ENCODE measurements at regions not wholly inside any gene's neighbourhood (a gene's known extent, or its start where the extent isn't known, plus 50 kb on each side); places are given as distances from the start of the nearest gene placed in this dataset.
"Not testable (repeated sequence)": the region's sequence is repeated elsewhere in the genome, so short reads cannot be mapped to it uniquely, and the experiment has no call there.

GRCh38 chr5:158451203-158451992 lies 592.5 kb upstream of the CLINT1 start:
- Mint-ChIP-seq H3K36me3 (no peaks in the 10 kb centered on the region), H3K4me1 (no peaks in the 10 kb centered on the region), H3K4me3 (no peak overlapping the region), H3K9me3 (no peaks in the 10 kb centered on the region), H3K27me3 (no peaks in the 10 kb centered on the region), H3K27ac (no peak overlapping the region)
- DNase-seq, result no peak

GRCh38 chr5:158450751-158451171 lies 591.8 kb upstream of the CLINT1 start:
- no peak for DNase-seq
- Mint-ChIP-seq H3K27me3 (no peaks in the 10 kb centered on the region), H3K9me3 (peaks cover 6% of the 10 kb centered on the region), H3K4me3 (no peak overlapping the region), H3K4me1 (no peaks in the 10 kb centered on the region), H3K27ac (no peak overlapping the region), H3K36me3 (peaks cover 6% of the 10 kb centered on the region)

- not testable (repeated sequence) for H3K4me1 Mint-ChIP-seq, H3K27me3 Mint-ChIP-seq, H3K27ac Mint-ChIP-seq, DNase-seq, H3K4me3 Mint-ChIP-seq
- Mint-ChIP-seq H3K36me3 (peaks cover 18% of the 10 kb centered on the region), H3K9me3 (peaks cover 20% of the 10 kb centered on the region)
These were observed 587.8 kb upstream of the CLINT1 start for GRCh38 chr5:158446761-158447160.

- not testable (repeated sequence) for H3K4me3 Mint-ChIP-seq, H3K27me3 Mint-ChIP-seq, H3K27ac Mint-ChIP-seq, DNase-seq
- peaks cover 15% of the 10 kb centered on the region for H3K36me3 Mint-ChIP-seq
- peaks cover 26% of the 10 kb centered on the region for H3K4me1 Mint-ChIP-seq
- peaks cover 18% of the 10 kb centered on the region for H3K9me3 Mint-ChIP-seq
These were observed 580.3 kb upstream of the CLINT1 start for GRCh38 chr5:158439204-158439603.

- H3K27ac Mint-ChIP-seq, result no peak overlapping the region
- peaks cover 21% of the 10 kb centered on the region for H3K36me3 Mint-ChIP-seq
- H3K4me3 Mint-ChIP-seq, result no peak overlapping the region
These were observed 577.5 kb upstream of the CLINT1 start for GRCh38 chr5:158436271-158437065.

GRCh38 chr5:158435161-158435616 lies 576.2 kb upstream of the CLINT1 start:
- Mint-ChIP-seq H3K4me1 (peaks cover 60% of the 10 kb centered on the region), H3K27ac (peak overlapping the region; percentile 91), H3K4me3 (peak overlapping the region; percentile 69), H3K9me3 (peaks cover 17% of the 10 kb centered on the region), H3K27me3 (no peaks in the 10 kb centered on the region), H3K36me3 (peaks cover 17% of the 10 kb centered on the region)
- peak; percentile 53 for DNase-seq

More at GRCh38 chr5:158436271-158437065, 577.5 kb upstream of the CLINT1 start:
- no peak for DNase-seq
- H3K4me1 Mint-ChIP-seq, result peaks cover 50% of the 10 kb centered on the region
- H3K27me3 Mint-ChIP-seq, result no peaks in the 10 kb centered on the region
- H3K9me3 Mint-ChIP-seq, result peaks cover 20% of the 10 kb centered on the region

GRCh38 chr5:158434749-158435148 lies 575.8 kb upstream of the CLINT1 start:
- Mint-ChIP-seq H3K4me1 (peaks cover 64% of the 10 kb centered on the region), H3K27me3 (no peaks in the 10 kb centered on the region), H3K36me3 (peaks cover 17% of the 10 kb centered on the region), H3K27ac (peak overlapping the region; percentile 91), H3K9me3 (peaks cover 17% of the 10 kb centered on the region), H3K4me3 (no peak overlapping the region)
- DNase-seq, result no peak

- Mint-ChIP-seq H3K9me3 (peaks cover 17% of the 10 kb centered on the region), H3K4me1 (peaks cover 66% of the 10 kb centered on the region), H3K4me3 (no peak overlapping the region), H3K27ac (peak overlapping the region; percentile 46), H3K27me3 (no peaks in the 10 kb centered on the region), H3K36me3 (peaks cover 17% of the 10 kb centered on the region)
- no peak for DNase-seq
These were observed 574.7 kb upstream of the CLINT1 start for GRCh38 chr5:158433634-158434033.

GRCh38 chr5:158431369-158432029 lies 572.6 kb upstream of the CLINT1 start:
- Mint-ChIP-seq H3K4me1 (peaks cover 67% of the 10 kb centered on the region), H3K36me3 (peaks cover 17% of the 10 kb centered on the region), H3K4me3 (no peak overlapping the region), H3K9me3 (peaks cover 17% of the 10 kb centered on the region), H3K27me3 (no peaks in the 10 kb centered on the region), H3K27ac (peak overlapping the region; percentile 84)
- peak; percentile 4 for DNase-seq

GRCh38 chr5:158430798-158431167 lies 571.8 kb upstream of the CLINT1 start:
- H3K4me1 Mint-ChIP-seq, result peaks cover 60% of the 10 kb centered on the region
- peaks cover 15% of the 10 kb centered on the region for H3K9me3 Mint-ChIP-seq
- no peak overlapping the region for H3K4me3 Mint-ChIP-seq
- peak overlapping the region; percentile 56 for H3K27ac Mint-ChIP-seq
- peaks cover 15% of the 10 kb centered on the region for H3K36me3 Mint-ChIP-seq
- DNase-seq, result no peak
- no peaks in the 10 kb centered on the region for H3K27me3 Mint-ChIP-seq

- no peak for DNase-seq
- Mint-ChIP-seq H3K4me1 (peaks cover 55% of the 10 kb centered on the region), H3K27me3 (no peaks in the 10 kb centered on the region), H3K27ac (peak overlapping the region; percentile 56), H3K4me3 (no peak overlapping the region), H3K36me3 (peaks cover 15% of the 10 kb centered on the region), H3K9me3 (peaks cover 13% of the 10 kb centered on the region)
These were observed 571.3 kb upstream of the CLINT1 start for GRCh38 chr5:158430166-158430797.

GRCh38 chr5:158429564-158429963 lies 570.6 kb upstream of the CLINT1 start:
- Mint-ChIP-seq H3K27me3 (no peaks in the 10 kb centered on the region), H3K4me1 (peaks cover 48% of the 10 kb centered on the region), H3K36me3 (peaks cover 15% of the 10 kb centered on the region), H3K9me3 (peaks cover 13% of the 10 kb centered on the region), H3K27ac (peak overlapping the region; percentile 25), H3K4me3 (no peak overlapping the region)
- no peak for DNase-seq

GRCh38 chr5:158423623-158424200 lies 564.8 kb upstream of the CLINT1 start:
- no peak overlapping the region for H3K27ac Mint-ChIP-seq
- no peaks in the 10 kb centered on the region for H3K36me3 Mint-ChIP-seq
- peaks cover 5% of the 10 kb centered on the region for H3K9me3 Mint-ChIP-seq
- no peak overlapping the region for H3K4me3 Mint-ChIP-seq
- no peaks in the 10 kb centered on the region for H3K27me3 Mint-ChIP-seq
- peaks cover 6% of the 10 kb centered on the region for H3K4me1 Mint-ChIP-seq
- no peak for DNase-seq

- H3K27ac Mint-ChIP-seq, result no peak overlapping the region
- DNase-seq, result no peak
- H3K9me3 Mint-ChIP-seq, result peaks cover 5% of the 10 kb centered on the region
- H3K4me1 Mint-ChIP-seq, result peaks cover 2% of the 10 kb centered on the region
- no peaks in the 10 kb centered on the region for H3K36me3 Mint-ChIP-seq
- no peaks in the 10 kb centered on the region for H3K27me3 Mint-ChIP-seq
- H3K4me3 Mint-ChIP-seq, result no peak overlapping the region
These were observed 563.9 kb upstream of the CLINT1 start for GRCh38 chr5:158422653-158423515.
